HCT116 (cell line): ENCODE measurements at regions not wholly inside any gene's neighbourhood (a gene's known extent, or its start where the extent isn't known, plus 50 kb on each side); places are given as distances from the start of the nearest gene placed in this dataset.

Experiments used
- ATAC-seq: fragments of 200-7000 bp; cut with Tn5 transposase; 2 replicates; pipeline ENCODE4 v1.9.1; 2020; ENCODE audit warnings: mild to moderate bottlenecking, moderate library complexity
- BruUV-seq: library from RNA; stranded (reverse); fragments of 400-500 nt; replicated peaks from 2 replicates; lab custom pipeline; 2021; lab: Mats Ljungman, UMichigan
- CTCF ChIA-PET: fragments of 300-600 bp; sonication (Branson Sonifier 250); formaldehyde crosslinking; loops from one replicate; lab custom pipeline; 2021; ENCODE audit warnings: antibody characterized with exemption; lab: Charles Lee
- POLR2A ChIA-PET: fragments of 300-600, 350-600 bp; sonication (Branson Sonifier 250); formaldehyde crosslinking; loops from one replicate; lab custom pipeline; 2021; ENCODE audit warnings: antibody characterized with exemption; lab: Charles Lee
- RAD21 ChIA-PET, 2 experiments: fragments of 300-600 bp; sonication (Branson Sonifier 250); formaldehyde crosslinking; loops; one replicate each; lab custom pipeline; 2023; ENCODE audit warnings: low total read pairs in 2 of 2; ENCODE audit not compliant: uncharacterized antibody in 2 of 2, unreplicated experiment in 2 of 2, low non-redundant PET in 1 of 2; lab: Charles Lee
- DNase-seq: peaks from one replicate; pipeline ENCODE4 v3.0.0-alpha.2; 2010; ENCODE audit warnings: low read depth, low spot score
- H2AFZ ChIP-seq: fragments of 200-600 bp; shearing (Covaris generic), sonication (generic); 2 replicates; pipeline ENCODE4 v1.6.1; 2017; ENCODE audit warnings: low read depth, mixed run types, mixed read lengths, antibody characterized with exemption, low read length; ENCODE audit not compliant: poor library complexity, severe bottlenecking
- H3K27ac ChIP-seq: 2 replicates; pipeline ENCODE4 v1.5.1; 2012; ENCODE audit warnings: low read depth, low read length
- H3K27me3 ChIP-seq: fragments of 200-600 bp; sonication (generic); 2 replicates; pipeline ENCODE4 v1.6.1; 2016; ENCODE audit warnings: mixed run types, low read length, mixed read lengths; ENCODE audit not compliant: insufficient read depth
- H3K36me3 ChIP-seq, 2 experiments: fragments of 200-500 bp in 1 of 2; fragments of 200-600 bp in 1 of 2; sonication (Bioruptor generic) in 1 of 2; sonication (generic) in 1 of 2; 2 replicates each; pipeline versions ENCODE4 v1.5.1 to v1.6.1; 2014 to 2016; ENCODE audit warnings: low read length in 2 of 2, inconsistent platforms in 1 of 2, mixed read lengths in 1 of 2, mixed run types in 1 of 2; ENCODE audit not compliant: insufficient read depth in 2 of 2, control insufficient read depth in 1 of 2
- H3K4me1 ChIP-seq, 2 experiments: fragments of 200-600 bp in 1 of 2; sonication (generic) in 1 of 2; 2 replicates each; pipeline versions ENCODE4 v1.5.1 to v1.6.1; 2012 to 2017; ENCODE audit warnings: low read length in 2 of 2, inconsistent platforms in 1 of 2, mild to moderate bottlenecking in 1 of 2, mixed read lengths in 1 of 2, mixed run types in 1 of 2, moderate library complexity in 1 of 2; ENCODE audit not compliant: insufficient read depth in 2 of 2, control insufficient read depth in 1 of 2
- H3K4me2 ChIP-seq: fragments of 200-600 bp; sonication (generic); 2 replicates; pipeline ENCODE4 v1.6.1; 2017; ENCODE audit warnings: mixed run types, low read length, mixed read lengths
- H3K4me3 ChIP-seq, 2 experiments: fragments of 200-600 bp in 1 of 2; sonication (generic) in 1 of 2; replicated peaks in 1 of 2; 2 replicates each; pipeline ENCODE4 v1.5.1; 2011 to 2016; ENCODE audit warnings: low read length in 2 of 2, control low read depth in 1 of 2, low read depth in 1 of 2, mild to moderate bottlenecking in 1 of 2, mixed read lengths in 1 of 2, mixed run types in 1 of 2
- H3K79me2 ChIP-seq: fragments of 200-600 bp; sonication (generic); 2 replicates; pipeline ENCODE4 v1.6.1; 2017; ENCODE audit warnings: mild to moderate bottlenecking, mixed run types, low read length, moderate library complexity, mixed read lengths; ENCODE audit not compliant: insufficient read depth
- H3K9ac ChIP-seq: fragments of 200-600 bp; sonication (generic); 2 replicates; pipeline ENCODE4 v1.6.1; 2016; ENCODE audit warnings: low read length, mixed read lengths
- H3K9me2 ChIP-seq: fragments of 200-600 bp; sonication (generic), shearing (Covaris generic); 2 replicates; pipeline ENCODE4 v1.6.1; 2017; ENCODE audit warnings: mixed run types, mild to moderate bottlenecking, moderate library complexity; ENCODE audit not compliant: insufficient read depth
- H3K9me3 ChIP-seq, 2 experiments: fragments of 200-500 bp in 1 of 2; fragments of 200-600 bp in 1 of 2; sonication (Bioruptor generic) in 1 of 2; sonication (generic) in 1 of 2; 2 replicates each; pipeline ENCODE4 v1.6.1; 2014 to 2017; ENCODE audit warnings: low read length in 2 of 2, mixed read lengths in 2 of 2, inconsistent platforms in 1 of 2, low read depth in 1 of 2, mild to moderate bottlenecking in 1 of 2, mixed run types in 1 of 2, moderate library complexity in 1 of 2; ENCODE audit not compliant: control insufficient read depth in 1 of 2, insufficient read depth in 1 of 2
- H4K20me1 ChIP-seq: fragments of 200-600 bp; sonication (generic), shearing (Covaris generic); 2 replicates; pipeline ENCODE4 v1.6.1; 2017; ENCODE audit warnings: mixed run types, mild to moderate bottlenecking, moderate library complexity; ENCODE audit not compliant: insufficient read depth
- CEBPB ChIP-seq: IDR thresholded peaks from 2 replicates; pipeline ENCODE4 v1.6.1; 2012; ENCODE audit warnings: low read depth
- EGR1 ChIP-seq: IDR thresholded peaks from 2 replicates; pipeline ENCODE4 v1.6.1; 2012; ENCODE audit warnings: low read depth
- ELF1 ChIP-seq: IDR thresholded peaks from 2 replicates; pipeline ENCODE4 v1.6.1; 2012; ENCODE audit warnings: low read depth, borderline replicate concordance
- EZH2 ChIP-seq: fragments of 200-600 bp; sonication (generic); IDR thresholded peaks from 2 replicates; pipeline ENCODE4 v1.6.1; 2017; ENCODE audit warnings: antibody characterized with exemption, mixed run types
- EZH2phosphoT487 ChIP-seq: fragments of 200-600 bp; IDR thresholded peaks from 2 replicates; pipeline ENCODE4 v1.6.1; 2018; ENCODE audit warnings: antibody characterized with exemption, borderline replicate concordance
- JUND ChIP-seq: IDR thresholded peaks from 2 replicates; pipeline ENCODE4 v1.6.1; 2012
- POLR2A ChIP-seq: IDR thresholded peaks from 2 replicates; pipeline ENCODE4 v1.7.0; 2011; ENCODE audit warnings: borderline replicate concordance; ENCODE audit not compliant: insufficient read depth, insufficient read length; ENCODE audit errors: extremely low read depth
- POLR2AphosphoS5 ChIP-seq: IDR thresholded peaks from 2 replicates; pipeline ENCODE4 v1.6.1; 2011; ENCODE audit warnings: mild to moderate bottlenecking, low read depth, low read length, moderate library complexity
- RAD21 ChIP-seq: IDR thresholded peaks from 2 replicates; pipeline ENCODE4 v1.6.1; 2012; ENCODE audit warnings: low read depth, mild to moderate bottlenecking
- SP1 ChIP-seq: IDR thresholded peaks from 2 replicates; pipeline ENCODE4 v1.6.1; 2012; ENCODE audit warnings: low read depth
- SRF ChIP-seq: IDR thresholded peaks from 2 replicates; pipeline ENCODE4 v1.6.1; 2012; ENCODE audit warnings: low read depth
- TCF7L2 ChIP-seq: IDR thresholded peaks from 2 replicates; pipeline ENCODE4 v1.7.0; 2011; ENCODE audit warnings: borderline replicate concordance, inconsistent platforms; ENCODE audit not compliant: insufficient read depth, insufficient read length; ENCODE audit errors: extremely low read depth
- YY1 ChIP-seq: IDR thresholded peaks from 2 replicates; pipeline ENCODE4 v1.6.1; 2011; ENCODE audit warnings: low read length, low read depth, moderate library complexity, mild to moderate bottlenecking; ENCODE audit not compliant: insufficient replicate concordance; ENCODE audit errors: extremely low read depth
- ZNF274 ChIP-seq: fragments of 200-500 bp; sonication (Bioruptor generic); IDR thresholded peaks from 2 replicates; pipeline ENCODE4 v1.6.1; 2014; ENCODE audit warnings: mild to moderate bottlenecking, low read depth, low read length, inconsistent platforms
- intact Hi-C: fragments of 100-400 bp; cut with micrococcal nuclease; formaldehyde crosslinking; loops from 2 replicates; pipeline ENCODE4 v1.10.0; 2022
- TF ChIP-seq, protein P1 (sequence below): IDR thresholded peaks from 2 replicates; pipeline ENCODE4 v1.6.1; 2012
- TF ChIP-seq, protein P2 (sequence below): IDR thresholded peaks from 2 replicates; pipeline ENCODE4 v1.6.1; 2011; ENCODE audit warnings: mild to moderate bottlenecking, low read length, moderate library complexity; ENCODE audit not compliant: insufficient replicate concordance; ENCODE audit errors: extremely low read depth
- TF ChIP-seq, protein P3 (sequence below), 3 experiments: fragments of 200-600 bp in 1 of 3; sonication (generic) in 1 of 3; IDR thresholded peaks in 2 of 3; conservative IDR thresholded peaks in 1 of 3; 2 replicates each; pipeline ENCODE4 v1.5.1; 2012 to 2017; ENCODE audit warnings: low read depth in 2 of 3, low read length in 2 of 3, antibody characterized with exemption in 1 of 3, borderline replicate concordance in 1 of 3, control low read depth in 1 of 3, mild to moderate bottlenecking in 1 of 3, mixed read lengths in 1 of 3, mixed run types in 1 of 3, moderate library complexity in 1 of 3; ENCODE audit not compliant: insufficient read depth in 1 of 3
- TF ChIP-seq, protein P4 (sequence below): IDR thresholded peaks from 2 replicates; pipeline ENCODE4 v1.6.1; 2012

DNA sequence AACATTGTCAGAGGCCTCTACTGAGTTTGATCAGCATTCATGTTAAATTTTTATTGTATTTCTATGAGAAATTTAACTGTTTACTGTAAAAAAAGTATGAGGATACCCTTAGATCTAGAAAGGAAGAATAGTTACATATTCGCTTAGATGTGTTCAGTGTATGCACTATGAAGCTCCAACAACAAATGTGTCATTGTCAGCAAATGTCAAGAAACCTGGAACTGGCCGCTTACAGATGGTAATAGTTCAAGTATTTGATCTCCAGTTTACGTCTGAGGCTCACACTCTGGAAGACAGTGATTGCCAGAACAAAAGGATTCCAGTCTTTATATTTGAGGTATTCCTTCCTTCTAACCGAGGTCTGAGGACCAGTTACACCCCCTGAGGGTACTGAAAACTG, 921.2 kb upstream of the LRRTM1 start:
- Histone ChIP-seq H3K9me2 (no peaks in the 10 kb centered on the region), H3K27ac (no peak overlapping the region), H3K9me3 (no peaks in the 10 kb centered on the region), H4K20me1 (no peaks in the 10 kb centered on the region), H3K4me1 (no peaks in the 10 kb centered on the region), H3K79me2 (no peaks in the 10 kb centered on the region), H3K4me3 (no peak overlapping the region), H3K9ac (no peak overlapping the region), H2AFZ (no peak overlapping the region), H3K27me3 (no peaks in the 10 kb centered on the region), H3K36me3 (no peaks in the 10 kb centered on the region), H3K4me2 (no peak overlapping the region)
- DNase-seq = no peak
- BruUV-seq = no TSS peak
- intact Hi-C loops = no loop called here
- ChIA-PET POLR2A (no interaction called here), RAD21 (no interaction called here), CTCF (no interaction called here)
- no peak for ATAC-seq
- TF ChIP-seq, protein P1, sequence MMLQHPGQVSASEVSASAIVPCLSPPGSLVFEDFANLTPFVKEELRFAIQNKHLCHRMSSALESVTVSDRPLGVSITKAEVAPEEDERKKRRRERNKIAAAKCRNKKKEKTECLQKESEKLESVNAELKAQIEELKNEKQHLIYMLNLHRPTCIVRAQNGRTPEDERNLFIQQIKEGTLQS = no peak
- TF ChIP-seq TCF7L2 (no peak), SP1 (no peak), RAD21 (no peak), POLR2A (no peak), EZH2phosphoT487 (no peak), ZNF274 (no peak), EGR1 (no peak), POLR2AphosphoS5 (no peak), SRF (no peak), ELF1 (no peak), JUND (no peak), EZH2 (no peak), YY1 (no peak), CEBPB (no peak)
- TF ChIP-seq, protein P2, sequence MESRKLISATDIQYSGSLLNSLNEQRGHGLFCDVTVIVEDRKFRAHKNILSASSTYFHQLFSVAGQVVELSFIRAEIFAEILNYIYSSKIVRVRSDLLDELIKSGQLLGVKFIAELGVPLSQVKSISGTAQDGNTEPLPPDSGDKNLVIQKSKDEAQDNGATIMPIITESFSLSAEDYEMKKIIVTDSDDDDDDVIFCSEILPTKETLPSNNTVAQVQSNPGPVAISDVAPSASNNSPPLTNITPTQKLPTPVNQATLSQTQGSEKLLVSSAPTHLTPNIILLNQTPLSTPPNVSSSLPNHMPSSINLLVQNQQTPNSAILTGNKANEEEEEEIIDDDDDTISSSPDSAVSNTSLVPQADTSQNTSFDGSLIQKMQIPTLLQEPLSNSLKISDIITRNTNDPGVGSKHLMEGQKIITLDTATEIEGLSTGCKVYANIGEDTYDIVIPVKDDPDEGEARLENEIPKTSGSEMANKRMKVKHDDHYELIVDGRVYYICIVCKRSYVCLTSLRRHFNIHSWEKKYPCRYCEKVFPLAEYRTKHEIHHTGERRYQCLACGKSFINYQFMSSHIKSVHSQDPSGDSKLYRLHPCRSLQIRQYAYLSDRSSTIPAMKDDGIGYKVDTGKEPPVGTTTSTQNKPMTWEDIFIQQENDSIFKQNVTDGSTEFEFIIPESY = no peak
- TF ChIP-seq, protein P3, sequence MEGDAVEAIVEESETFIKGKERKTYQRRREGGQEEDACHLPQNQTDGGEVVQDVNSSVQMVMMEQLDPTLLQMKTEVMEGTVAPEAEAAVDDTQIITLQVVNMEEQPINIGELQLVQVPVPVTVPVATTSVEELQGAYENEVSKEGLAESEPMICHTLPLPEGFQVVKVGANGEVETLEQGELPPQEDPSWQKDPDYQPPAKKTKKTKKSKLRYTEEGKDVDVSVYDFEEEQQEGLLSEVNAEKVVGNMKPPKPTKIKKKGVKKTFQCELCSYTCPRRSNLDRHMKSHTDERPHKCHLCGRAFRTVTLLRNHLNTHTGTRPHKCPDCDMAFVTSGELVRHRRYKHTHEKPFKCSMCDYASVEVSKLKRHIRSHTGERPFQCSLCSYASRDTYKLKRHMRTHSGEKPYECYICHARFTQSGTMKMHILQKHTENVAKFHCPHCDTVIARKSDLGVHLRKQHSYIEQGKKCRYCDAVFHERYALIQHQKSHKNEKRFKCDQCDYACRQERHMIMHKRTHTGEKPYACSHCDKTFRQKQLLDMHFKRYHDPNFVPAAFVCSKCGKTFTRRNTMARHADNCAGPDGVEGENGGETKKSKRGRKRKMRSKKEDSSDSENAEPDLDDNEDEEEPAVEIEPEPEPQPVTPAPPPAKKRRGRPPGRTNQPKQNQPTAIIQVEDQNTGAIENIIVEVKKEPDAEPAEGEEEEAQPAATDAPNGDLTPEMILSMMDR (IDR thresholded peaks at IDR 0.05 in 2 of 3, conservative IDR thresholded peaks at IDR 0.05 in 1 of 3; ENCODE audit: borderline replicate concordance in 1 of 3, insufficient read depth in 1 of 3, low read depth in 2 of 3, low read length in 2 of 3) = no peak
- TF ChIP-seq, protein P4, sequence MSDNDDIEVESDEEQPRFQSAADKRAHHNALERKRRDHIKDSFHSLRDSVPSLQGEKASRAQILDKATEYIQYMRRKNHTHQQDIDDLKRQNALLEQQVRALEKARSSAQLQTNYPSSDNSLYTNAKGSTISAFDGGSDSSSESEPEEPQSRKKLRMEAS = no peak
